NCI-H748 treated with DMSO at 0.1 percent for 48 hours (cell line): ENCODE measurements at regions not wholly inside any gene's neighbourhood (a gene's known extent, or its start where the extent isn't known, plus 50 kb on each side); places are given as distances from the start of the nearest gene placed in this dataset.

Experiments used
- DNase-seq: peaks from one replicate; lab custom pipeline; 2025; lab: John Stamatoyannopoulos, UW

- no peak for DNase-seq
These were observed 59.8 kb downstream of the VAX1 start for GRCh38 chr10:117078168-117078837.

GRCh38 chr10:117075064-117075463 lies 63.0 kb downstream of the VAX1 start:
- no peak for DNase-seq

- DNase-seq: peak; percentile 28
These were observed 63.4 kb downstream of the VAX1 start for GRCh38 chr10:117074621-117075020.

GRCh38 chr10:117071286-117072050 lies 66.5 kb upstream of the SHTN1 start:
- DNase-seq: no peak
